OCI-LY1 (cell line): ENCODE measurements at regions not wholly inside any gene's neighbourhood (a gene's known extent, or its start where the extent isn't known, plus 50 kb on each side); places are given as distances from the start of the nearest gene placed in this dataset.

Experiments
- H2AFZ ChIP-seq: fragments of 200-600 bp; sonication (generic), shearing (Covaris generic); 2 replicates; pipeline ENCODE4 v1.6.0; 2014; ENCODE audit warnings: antibody characterized with exemption, mild to moderate bottlenecking, low read length
- H3F3A ChIP-seq: fragments of 200-600 bp; sonication (generic), shearing (Covaris generic); 2 replicates; pipeline ENCODE4 v1.6.0; 2014; ENCODE audit warnings: mild to moderate bottlenecking, antibody characterized with exemption, low read length, moderate library complexity; ENCODE audit not compliant: insufficient read depth
- H3K27ac ChIP-seq: fragments of 200-600 bp; sonication (generic); 2 replicates; pipeline ENCODE4 v1.5.1; 2014; ENCODE audit warnings: low read length, mixed run types, mild to moderate bottlenecking, low read depth; ENCODE audit not compliant: poor library complexity, severe bottlenecking
- H3K27me3 ChIP-seq: fragments of 200-600 bp; sonication (generic); 2 replicates; pipeline ENCODE4 v1.6.0; 2014; ENCODE audit warnings: antibody characterized with exemption, mild to moderate bottlenecking, low read length, moderate library complexity; ENCODE audit not compliant: insufficient read depth
- H3K36me3 ChIP-seq: fragments of 200-600 bp; sonication (generic); 2 replicates; pipeline ENCODE4 v1.6.1; 2014; ENCODE audit warnings: mild to moderate bottlenecking, antibody characterized with exemption, low read length, moderate library complexity, mixed read lengths; ENCODE audit not compliant: insufficient read depth
- H3K4me1 ChIP-seq: fragments of 200-600 bp; sonication (generic); 2 replicates; pipeline ENCODE4 v1.5.1; 2014; ENCODE audit warnings: mild to moderate bottlenecking, low read length, moderate library complexity; ENCODE audit not compliant: insufficient read depth, severe bottlenecking
- H3K4me2 ChIP-seq: fragments of 200-600 bp; sonication (generic), shearing (Covaris generic); 2 replicates; pipeline ENCODE4 v1.6.1; 2014; ENCODE audit warnings: low read length
- H3K4me3 ChIP-seq: fragments of 200-600 bp; sonication (generic); 2 replicates; pipeline ENCODE4 v1.5.1; 2014; ENCODE audit warnings: low read length, low read depth, mild to moderate bottlenecking, mixed read lengths; ENCODE audit not compliant: poor library complexity, severe bottlenecking
- H3K79me2 ChIP-seq: fragments of 200-600 bp; shearing (Covaris generic); 2 replicates; pipeline ENCODE4 v1.6.1; 2016; ENCODE audit warnings: mixed run types, low read length, mixed read lengths; ENCODE audit not compliant: insufficient read depth
- H3K9ac ChIP-seq: fragments of 200-600 bp; sonication (generic), shearing (Covaris generic); 2 replicates; pipeline ENCODE4 v1.6.1; 2014; ENCODE audit warnings: mild to moderate bottlenecking, low read length, mixed read lengths
- H3K9me2 ChIP-seq: fragments of 200-600 bp; sonication (generic), shearing (Covaris generic); 2 replicates; pipeline ENCODE4 v1.6.1; 2014; ENCODE audit warnings: low read depth, mild to moderate bottlenecking, low read length, mixed read lengths
- H3K9me3 ChIP-seq: fragments of 200-600 bp; shearing (Covaris generic); 2 replicates; pipeline ENCODE4 v1.6.1; 2014; ENCODE audit warnings: low read length, mixed read lengths
- H4K20me1 ChIP-seq: fragments of 200-600 bp; sonication (generic), shearing (Covaris generic); 2 replicates; pipeline ENCODE4 v1.6.0; 2016; ENCODE audit warnings: mild to moderate bottlenecking, low read length; ENCODE audit not compliant: insufficient read depth
- EZH2 ChIP-seq: fragments of 200-600 bp; sonication (generic), shearing (Covaris generic); IDR thresholded peaks from 2 replicates; pipeline ENCODE4 v1.8.0; 2017; ENCODE audit warnings: borderline replicate concordance, mixed run types, mild to moderate bottlenecking, antibody characterized with exemption, low read length, moderate library complexity, mixed read lengths
- TF ChIP-seq, protein P1 (sequence below): fragments of 200-600 bp; sonication (generic), shearing (Covaris generic); IDR thresholded peaks from 2 replicates; pipeline ENCODE4 v1.5.1; 2017; ENCODE audit warnings: mild to moderate bottlenecking, antibody characterized with exemption, low read length, moderate library complexity, mixed read lengths

DNA sequence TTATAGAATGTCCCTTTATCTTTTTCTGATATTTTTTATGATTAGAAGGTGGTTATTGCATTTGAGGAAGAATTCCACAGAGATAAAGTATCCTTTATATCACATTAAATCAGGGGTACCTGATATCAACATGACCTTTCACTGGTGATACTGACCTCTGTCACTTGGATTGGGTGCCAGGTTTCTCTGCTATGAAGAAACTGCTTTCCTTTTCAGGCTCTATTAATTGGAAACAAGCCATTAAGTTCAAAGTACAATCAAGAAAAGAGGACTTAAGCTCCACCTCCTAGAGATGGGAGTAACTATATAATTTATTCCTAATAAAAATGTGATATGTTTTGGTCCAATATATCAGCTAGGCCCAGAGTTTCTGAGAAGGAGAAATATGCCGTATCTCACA is 514.6 kb upstream of the TYRP1 start:
- no peaks in the 10 kb centered on the region for H3K27me3 ChIP-seq
- H3K79me2 ChIP-seq: no peaks in the 10 kb centered on the region
- no peak for TF ChIP-seq EZH2
- TF ChIP-seq, protein P1, sequence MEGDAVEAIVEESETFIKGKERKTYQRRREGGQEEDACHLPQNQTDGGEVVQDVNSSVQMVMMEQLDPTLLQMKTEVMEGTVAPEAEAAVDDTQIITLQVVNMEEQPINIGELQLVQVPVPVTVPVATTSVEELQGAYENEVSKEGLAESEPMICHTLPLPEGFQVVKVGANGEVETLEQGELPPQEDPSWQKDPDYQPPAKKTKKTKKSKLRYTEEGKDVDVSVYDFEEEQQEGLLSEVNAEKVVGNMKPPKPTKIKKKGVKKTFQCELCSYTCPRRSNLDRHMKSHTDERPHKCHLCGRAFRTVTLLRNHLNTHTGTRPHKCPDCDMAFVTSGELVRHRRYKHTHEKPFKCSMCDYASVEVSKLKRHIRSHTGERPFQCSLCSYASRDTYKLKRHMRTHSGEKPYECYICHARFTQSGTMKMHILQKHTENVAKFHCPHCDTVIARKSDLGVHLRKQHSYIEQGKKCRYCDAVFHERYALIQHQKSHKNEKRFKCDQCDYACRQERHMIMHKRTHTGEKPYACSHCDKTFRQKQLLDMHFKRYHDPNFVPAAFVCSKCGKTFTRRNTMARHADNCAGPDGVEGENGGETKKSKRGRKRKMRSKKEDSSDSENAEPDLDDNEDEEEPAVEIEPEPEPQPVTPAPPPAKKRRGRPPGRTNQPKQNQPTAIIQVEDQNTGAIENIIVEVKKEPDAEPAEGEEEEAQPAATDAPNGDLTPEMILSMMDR: no peak
- H3K9me3 ChIP-seq: no peaks in the 10 kb centered on the region
- H3K4me2 ChIP-seq: no peak overlapping the region
- H3K4me3 ChIP-seq: no peak overlapping the region
- no peaks in the 10 kb centered on the region for H3K4me1 ChIP-seq
- no peaks in the 10 kb centered on the region for H4K20me1 ChIP-seq
- no peak overlapping the region for H2AFZ ChIP-seq
- no peak overlapping the region for H3K9ac ChIP-seq
- no peaks in the 10 kb centered on the region for H3F3A ChIP-seq
- no peaks in the 10 kb centered on the region for H3K9me2 ChIP-seq
- H3K27ac ChIP-seq: no peak overlapping the region
- H3K36me3 ChIP-seq: no peaks in the 10 kb centered on the region

DNA sequence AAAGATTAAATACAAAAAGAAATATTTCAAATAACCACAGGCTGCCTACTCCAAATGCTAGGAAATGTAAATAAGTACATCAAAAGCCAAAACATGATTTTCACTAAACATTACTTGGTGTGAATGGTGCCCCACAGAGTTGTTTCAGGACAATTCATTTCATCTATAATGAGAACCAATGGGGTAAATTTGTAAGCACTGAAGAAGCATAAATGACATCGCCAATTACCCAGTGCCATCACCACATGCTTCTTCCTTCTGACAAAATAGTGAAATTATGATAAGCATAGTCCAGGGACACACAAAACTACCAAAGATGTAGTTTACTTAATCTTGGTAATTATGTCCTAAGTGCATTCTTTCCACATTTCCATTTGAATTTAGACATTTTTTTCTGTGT is 510.4 kb upstream of the TYRP1 start:
- no peaks in the 10 kb centered on the region for H4K20me1 ChIP-seq
- no peaks in the 10 kb centered on the region for H3K4me1 ChIP-seq
- TF ChIP-seq, protein P1: no peak
- TF ChIP-seq EZH2: no peak
- no peak overlapping the region for H3K9ac ChIP-seq
- H2AFZ ChIP-seq: no peak overlapping the region
- H3F3A ChIP-seq: no peaks in the 10 kb centered on the region
- no peaks in the 10 kb centered on the region for H3K36me3 ChIP-seq
- no peak overlapping the region for H3K27ac ChIP-seq
- no peaks in the 10 kb centered on the region for H3K27me3 ChIP-seq
- H3K4me2 ChIP-seq: no peak overlapping the region
- H3K79me2 ChIP-seq: no peaks in the 10 kb centered on the region
- no peaks in the 10 kb centered on the region for H3K9me3 ChIP-seq
- H3K4me3 ChIP-seq: no peak overlapping the region
- H3K9me2 ChIP-seq: no peaks in the 10 kb centered on the region

DNA sequence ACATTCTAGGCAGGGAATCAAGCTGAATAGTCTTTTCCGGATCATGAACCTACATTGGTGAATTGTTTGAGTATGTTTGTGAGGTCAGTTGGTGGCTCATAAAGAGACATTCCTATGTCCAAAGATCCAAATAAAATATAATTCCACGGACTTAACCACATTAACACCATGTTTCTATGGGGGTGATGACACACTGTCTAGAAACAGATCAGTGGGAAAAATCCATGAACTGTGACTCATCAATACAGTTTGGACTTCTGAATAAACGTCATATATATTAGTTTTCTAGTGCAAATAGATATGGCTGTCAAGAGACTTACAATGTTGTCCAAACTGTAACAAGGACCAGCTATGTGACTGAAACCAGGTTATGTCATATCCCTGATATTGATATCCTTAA is 509.9 kb upstream of the TYRP1 start:
- no peak overlapping the region for H3K27ac ChIP-seq
- no peak for TF ChIP-seq EZH2
- TF ChIP-seq, protein P1: no peak
- H3K9me3 ChIP-seq: no peaks in the 10 kb centered on the region

More for the DNA sequence above, 509.9 kb upstream of the TYRP1 start:
- H3K4me3 ChIP-seq: no peak overlapping the region
- no peaks in the 10 kb centered on the region for H3K4me1 ChIP-seq
- H3F3A ChIP-seq: no peaks in the 10 kb centered on the region
- H3K36me3 ChIP-seq: no peaks in the 10 kb centered on the region
- H3K27me3 ChIP-seq: no peaks in the 10 kb centered on the region
- no peaks in the 10 kb centered on the region for H3K9me2 ChIP-seq
- no peaks in the 10 kb centered on the region for H3K79me2 ChIP-seq
- H3K4me2 ChIP-seq: no peak overlapping the region
- no peak overlapping the region for H2AFZ ChIP-seq
- no peak overlapping the region for H3K9ac ChIP-seq
- H4K20me1 ChIP-seq: no peaks in the 10 kb centered on the region
